ENCODE measurements at regions not wholly inside any gene's neighbourhood (a gene's known extent, or its start where the extent isn't known, plus 50 kb on each side); places are given as distances from the start of the nearest gene placed in this dataset.

DNA sequence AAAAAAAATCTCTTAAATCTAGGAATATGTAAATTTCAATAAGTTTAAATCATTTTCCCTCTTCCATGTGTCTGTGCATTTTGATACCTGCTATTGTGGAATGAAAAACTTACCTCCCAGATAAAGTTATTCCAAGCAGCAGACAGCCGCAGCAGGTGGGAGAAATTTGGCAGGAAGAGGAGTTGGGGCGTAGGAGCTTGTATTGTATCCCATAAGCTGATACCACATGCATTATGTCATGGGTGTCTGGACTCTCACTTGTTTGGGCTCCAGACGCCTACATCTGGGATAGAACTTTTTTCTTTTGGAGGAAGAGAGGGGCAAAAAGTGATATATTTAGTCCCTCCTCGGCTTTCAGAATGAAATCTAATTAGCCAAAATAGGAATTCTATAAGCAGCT is 59.3 kb upstream of the TCF4 start:
- no peak for TF ChIP-seq EZH2 (IDR thresholded peaks at IDR 0.05)
- TF ChIP-seq POLR2AphosphoS5 (IDR thresholded peaks at IDR 0.05; ENCODE audit: borderline replicate concordance, low read depth, low read length) = no peak

Measured in SK-N-MC (cell line).